HPDE6-E6E7 (cell line): ENCODE measurements at regions not wholly inside any gene's neighbourhood (a gene's known extent, or its start where the extent isn't known, plus 50 kb on each side); places are given as distances from the start of the nearest gene placed in this dataset.

Experiments
- DNase-seq: peaks from one replicate; pipeline ENCODE4 v3.0.0; 2011; ENCODE audit warnings: missing footprints; ENCODE audit errors: extremely low spot score

DNA sequence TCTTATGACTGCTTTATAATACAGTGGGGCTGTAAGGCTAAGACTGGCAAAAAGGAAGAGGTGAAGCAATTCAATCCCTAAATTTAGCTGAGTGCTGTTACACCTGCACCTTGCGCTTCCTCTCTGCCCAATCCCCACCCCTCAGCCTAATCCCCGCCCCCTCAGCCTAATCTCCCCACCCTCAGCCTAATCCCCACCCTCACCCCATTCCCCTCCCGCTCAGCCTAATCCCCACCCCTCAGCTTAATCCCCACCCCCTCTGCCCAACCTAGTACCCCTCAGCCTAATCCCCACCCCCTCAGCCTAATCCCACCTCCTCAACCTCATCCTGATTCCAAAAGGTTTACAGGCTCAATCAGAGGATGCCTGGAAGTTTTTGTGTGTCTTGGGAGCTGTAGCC lies 155.5 kb downstream of the PMP22 start:
- no peak for DNase-seq

DNA sequence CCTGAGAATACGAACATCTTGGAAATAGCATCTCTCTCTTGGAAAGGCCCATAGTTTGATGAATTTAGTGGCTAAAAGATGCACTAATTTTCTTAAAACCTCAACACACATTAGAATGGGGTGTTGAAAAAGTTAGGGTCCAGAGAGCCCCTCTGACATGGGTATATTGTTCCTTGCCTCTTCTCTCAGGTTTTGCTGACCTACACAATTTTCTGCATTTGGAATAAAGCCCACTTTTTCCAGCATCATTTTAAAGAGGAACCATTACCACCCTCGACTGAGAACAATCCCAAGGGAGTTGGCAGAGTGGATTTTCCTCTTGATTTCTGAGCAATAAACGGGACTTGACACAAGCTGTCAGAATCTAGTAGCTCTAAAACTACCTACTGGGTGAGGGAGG lies 156.1 kb downstream of the PMP22 start:
- no peak for DNase-seq

DNA sequence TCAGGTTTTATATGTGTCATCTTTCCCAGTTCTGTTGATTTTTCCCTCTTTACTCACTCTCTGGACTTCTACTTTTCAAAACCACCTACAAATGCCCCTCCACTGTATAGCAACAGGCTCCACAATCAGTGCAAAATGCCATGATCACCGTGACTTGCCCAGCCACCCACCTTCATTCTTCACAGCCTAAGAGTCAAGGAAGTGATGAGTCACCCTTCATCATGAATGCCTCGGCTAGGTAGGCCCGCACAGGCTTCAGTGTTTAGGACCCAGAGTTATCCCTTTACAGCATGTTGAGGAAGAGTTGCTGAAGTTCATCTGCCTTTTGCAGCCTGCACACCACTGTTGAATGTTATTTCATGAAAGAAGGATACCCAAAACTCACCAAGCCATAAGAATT lies 158.6 kb downstream of the PMP22 start:
- peak; percentile 76 for DNase-seq

DNA sequence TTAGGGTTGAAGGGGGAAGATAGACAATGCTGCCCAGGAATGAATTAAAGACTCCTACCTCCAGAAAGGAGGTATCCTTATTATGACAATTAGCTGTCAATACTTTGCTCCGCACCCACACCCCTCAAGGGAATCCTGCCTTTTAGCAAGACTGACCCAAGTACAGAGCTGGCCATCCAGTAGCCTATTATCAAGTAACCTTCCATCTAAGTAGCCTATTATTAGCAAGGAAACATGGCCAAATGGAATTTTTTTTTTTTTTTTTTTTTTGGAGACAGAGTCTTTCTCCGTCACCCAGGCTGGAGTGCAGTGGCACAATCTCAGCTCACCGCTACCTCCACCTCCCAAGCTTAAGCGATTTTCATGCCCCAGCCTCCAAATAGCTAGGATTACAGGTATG lies 161.3 kb downstream of the PMP22 start:
- no peak for DNase-seq

DNA sequence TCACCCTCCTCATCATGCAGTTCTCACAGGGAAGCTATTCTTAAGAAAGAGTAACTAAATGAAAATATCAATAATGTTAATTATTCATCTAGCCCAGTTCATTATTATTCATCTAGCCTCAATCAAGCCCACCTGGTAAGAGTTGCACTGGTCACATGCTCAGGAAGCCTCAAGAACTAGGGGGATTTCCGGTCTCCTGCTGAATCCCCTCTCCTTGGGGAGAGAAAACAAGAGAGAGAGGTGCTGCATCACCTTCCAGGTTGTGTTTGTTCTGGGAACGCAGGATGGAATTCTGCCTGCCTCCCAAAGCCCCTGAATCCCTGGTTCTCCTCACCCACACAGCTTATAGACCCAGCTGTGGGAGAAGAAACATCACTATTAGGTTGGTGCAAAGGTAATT lies 164.0 kb downstream of the PMP22 start:
- no peak for DNase-seq

DNA sequence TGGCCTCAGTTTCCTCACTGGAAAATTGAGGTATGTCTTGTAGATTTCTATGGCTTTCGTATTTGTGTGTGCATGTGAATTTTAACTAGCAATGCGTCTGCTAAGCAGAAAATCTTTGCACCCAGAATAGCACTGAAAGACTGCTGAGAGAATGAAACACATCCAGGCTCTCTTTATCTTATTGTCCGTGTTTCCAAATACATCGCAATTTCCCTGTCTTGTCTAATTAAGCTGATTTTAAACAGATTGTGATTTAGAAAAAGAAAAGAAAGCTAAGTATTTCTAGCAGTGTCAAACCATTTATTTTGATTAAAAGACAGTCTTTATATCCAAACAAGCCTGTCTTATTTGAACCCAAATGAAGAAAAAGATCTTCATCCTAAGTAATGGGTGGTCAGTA lies 168.6 kb downstream of the PMP22 start:
- no peak for DNase-seq

DNA sequence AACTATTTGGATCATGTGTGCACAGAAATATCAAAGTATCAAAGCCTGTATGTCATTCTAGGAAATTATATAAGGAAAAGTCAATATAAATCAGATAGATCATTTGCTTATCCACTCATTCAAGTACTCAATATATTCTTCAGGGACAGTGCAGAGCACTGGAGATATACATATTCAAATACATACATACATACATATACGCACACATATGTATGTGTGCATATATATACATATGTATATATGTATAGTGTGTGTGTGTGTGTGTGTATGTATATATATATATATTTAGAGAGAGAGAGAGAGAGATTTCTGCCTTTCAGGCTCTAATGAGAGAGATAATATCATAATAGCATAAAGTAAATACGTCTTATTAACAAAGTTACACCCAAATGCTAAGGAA lies 169.2 kb downstream of the PMP22 start:
- DNase-seq: no peak

DNA sequence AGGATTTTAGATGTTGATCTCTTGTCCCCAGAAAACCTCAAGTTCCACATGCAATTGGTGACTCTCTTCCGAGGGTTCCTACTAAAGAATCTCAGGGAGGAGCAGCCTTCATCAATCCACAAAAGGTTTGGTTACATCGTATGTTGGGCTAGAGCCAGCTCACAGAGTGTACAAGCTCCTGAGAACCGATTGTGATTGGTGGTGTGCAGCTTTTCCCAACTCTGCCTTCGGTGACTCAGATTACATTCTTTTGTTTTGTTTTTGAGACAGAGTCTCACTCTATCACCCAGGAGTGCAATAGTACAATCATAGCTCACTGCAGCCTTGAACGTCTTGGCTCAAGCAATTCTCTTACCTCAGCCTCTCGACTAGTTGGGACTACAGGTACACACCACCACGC lies 172.4 kb downstream of the PMP22 start:
- DNase-seq: no peak

DNA sequence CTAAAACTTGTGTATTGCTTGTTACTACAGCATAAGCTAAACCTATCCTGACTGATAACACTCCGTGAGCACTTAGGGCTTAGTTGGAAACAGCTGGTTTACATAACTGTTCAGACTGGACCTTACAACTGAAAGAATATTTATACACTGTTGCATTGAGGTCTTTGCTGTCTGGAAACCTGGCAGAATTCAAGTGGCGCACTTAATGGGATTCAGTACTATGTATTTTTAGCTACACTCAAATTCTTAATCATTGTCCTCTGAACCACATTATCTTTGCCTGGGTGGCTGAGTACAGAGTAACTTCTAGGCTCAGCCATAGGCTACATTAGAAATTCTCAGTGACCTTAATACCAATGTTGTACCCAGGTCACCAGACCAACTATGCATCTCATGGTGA lies 172.9 kb downstream of the PMP22 start:
- no peak for DNase-seq

DNA sequence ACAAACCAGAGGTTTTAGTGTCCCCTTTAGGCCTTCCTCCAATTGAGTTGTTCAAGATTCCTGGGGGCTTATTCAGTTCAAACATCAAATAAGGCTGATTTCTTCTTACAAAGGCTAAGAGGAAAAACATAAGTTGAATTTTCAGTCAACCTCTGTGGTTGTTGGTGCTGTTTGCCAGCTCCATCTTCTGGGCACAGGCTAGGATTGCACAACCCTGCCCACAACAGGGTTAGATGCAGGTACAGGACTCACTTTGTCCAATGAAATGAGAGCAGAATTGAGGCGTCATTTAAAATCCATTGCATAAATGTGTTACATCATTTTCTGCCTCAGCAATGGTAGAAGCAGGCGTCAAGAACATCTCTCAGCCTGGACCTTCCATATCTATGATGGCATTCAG lies 173.3 kb downstream of the PMP22 start:
- DNase-seq: peak; percentile 5

DNA sequence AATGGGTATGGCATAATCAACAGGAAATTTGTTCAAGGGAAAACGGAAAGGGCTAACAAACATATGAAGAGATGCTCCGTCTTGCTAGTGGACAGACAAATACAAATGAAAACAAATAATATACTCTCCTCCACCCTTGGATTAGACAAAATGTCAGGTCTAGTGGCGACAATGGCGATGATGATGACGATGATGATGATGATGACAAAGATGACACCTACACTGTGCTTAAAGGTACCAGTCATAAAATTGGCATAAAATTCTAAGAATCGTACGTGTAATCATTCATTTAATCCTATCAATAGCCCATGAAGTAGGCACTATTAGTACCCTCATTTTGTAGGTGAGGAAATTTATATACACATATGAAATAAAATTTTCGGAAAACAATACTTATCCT lies 174.6 kb downstream of the PMP22 start:
- DNase-seq: no peak

DNA sequence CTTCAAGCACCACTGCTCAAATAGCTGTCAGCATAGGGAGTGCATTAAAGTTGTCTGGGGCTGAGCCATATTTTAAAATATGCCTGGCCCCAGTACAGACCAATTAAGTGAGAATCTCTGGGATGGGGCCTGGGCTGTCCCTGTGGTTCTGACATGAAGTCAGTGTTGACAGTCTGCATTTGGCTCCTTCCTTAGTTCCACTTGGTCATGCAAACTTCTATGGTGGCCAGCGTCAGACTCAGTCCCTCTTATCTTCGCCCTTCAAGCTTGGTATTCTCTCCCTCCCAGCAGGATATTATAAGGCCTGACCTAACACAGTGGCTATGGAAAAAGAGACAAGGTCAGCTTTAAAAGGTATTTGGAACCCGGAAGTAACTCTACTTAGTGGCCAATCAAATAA lies 177.2 kb downstream of the PMP22 start:
- no peak for DNase-seq

DNA sequence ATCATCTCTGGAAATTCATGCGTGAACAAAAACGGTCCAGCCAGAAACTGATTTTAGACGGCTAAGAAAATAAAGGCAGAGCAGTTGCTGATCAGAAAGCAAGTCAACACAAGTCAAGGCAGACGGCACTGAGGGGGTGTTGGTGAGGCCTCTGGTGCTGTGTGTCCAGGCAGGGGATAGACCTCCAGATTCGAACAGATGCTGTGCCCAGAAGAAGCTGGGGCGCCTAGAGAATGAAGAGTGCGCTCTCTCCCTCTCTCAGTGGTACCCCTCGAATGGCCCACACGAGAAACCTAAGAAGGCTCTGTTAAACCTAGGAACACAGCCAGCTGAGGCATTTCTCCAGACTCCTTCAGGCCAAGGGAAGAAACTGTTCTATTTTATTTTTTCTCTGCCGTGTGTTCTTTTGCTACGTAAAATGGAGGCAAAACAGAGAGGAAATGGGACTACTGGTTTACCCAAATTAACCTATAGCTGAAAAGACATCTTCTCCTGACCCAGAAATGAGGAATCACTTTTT lies 178.3 kb downstream of the PMP22 start:
- no peak for DNase-seq

DNA sequence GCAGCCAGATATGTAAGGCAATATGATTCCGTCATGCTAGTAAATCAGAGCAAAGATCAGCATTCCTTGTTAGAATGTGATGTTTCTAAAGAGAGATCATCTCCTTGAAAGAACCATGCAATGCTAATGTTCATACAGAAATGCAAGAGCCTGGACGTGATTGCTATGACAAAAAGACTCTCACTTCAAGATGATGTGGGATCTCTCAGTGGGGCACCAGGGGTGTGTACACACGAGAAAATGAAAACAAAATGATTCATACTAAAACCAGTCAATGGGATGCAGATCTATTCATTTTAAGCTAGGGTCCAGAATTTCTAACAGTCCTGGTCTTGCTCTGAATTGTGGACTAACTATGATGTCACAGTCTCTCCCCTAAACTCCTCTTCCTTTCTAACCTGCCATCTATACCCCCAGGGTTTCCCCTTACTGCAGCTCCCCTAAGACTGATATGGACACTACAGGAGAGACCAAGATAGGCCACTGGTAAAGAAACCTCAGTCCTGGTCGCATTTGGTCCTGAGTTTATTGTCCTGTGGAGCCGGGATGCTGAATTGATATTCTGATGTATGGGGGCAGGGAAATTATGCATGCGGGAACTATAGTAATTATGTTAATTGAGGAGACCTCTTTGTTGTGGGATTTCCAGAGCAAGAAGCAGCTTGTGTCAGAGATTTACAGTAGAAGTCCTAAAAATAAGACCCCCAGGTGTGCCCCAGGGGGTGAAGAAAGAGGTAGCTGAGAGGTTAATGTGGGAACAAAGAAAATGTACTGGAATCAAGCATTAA lies 179.0 kb downstream of the PMP22 start:
- no peak for DNase-seq

DNA sequence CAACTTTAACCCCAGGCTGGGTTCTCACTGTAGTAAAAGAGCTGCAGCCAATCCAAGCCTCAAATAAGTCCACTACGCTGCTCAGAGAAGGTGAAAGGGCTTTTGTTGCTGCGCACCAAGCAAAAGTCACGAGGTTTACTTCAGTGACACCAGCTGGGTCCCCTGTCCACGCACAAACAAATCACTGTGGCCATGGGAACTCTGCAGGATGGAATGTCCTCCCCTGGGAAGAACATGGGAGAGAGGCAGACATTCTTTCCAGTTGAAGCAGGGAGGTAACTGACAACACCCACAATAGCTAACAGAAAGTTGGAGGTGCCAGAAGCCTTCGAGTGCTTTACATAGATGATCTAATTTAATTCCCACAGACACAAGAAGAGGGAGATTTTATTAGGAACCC lies 181.9 kb downstream of the PMP22 start:
- DNase-seq: no peak

DNA sequence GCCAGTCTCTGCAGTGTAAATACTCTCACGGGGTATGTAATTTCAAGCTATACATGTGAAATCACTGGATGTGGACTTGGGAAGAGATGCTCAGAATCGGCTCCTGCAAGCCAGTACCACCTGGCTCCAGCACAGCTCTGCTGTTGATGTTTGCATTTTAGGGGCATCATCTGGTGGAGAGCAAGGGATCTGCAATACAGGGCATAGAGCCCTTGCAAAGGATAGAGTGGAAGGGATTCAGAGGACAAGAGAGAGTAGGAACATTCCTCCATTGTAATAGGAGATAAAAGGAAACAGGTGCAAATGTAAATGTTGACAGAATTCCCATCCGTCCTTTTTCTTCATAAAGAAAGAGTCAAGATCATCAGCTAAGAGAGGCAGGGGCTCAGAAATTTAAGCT lies 184.1 kb downstream of the PMP22 start:
- no peak for DNase-seq

DNA sequence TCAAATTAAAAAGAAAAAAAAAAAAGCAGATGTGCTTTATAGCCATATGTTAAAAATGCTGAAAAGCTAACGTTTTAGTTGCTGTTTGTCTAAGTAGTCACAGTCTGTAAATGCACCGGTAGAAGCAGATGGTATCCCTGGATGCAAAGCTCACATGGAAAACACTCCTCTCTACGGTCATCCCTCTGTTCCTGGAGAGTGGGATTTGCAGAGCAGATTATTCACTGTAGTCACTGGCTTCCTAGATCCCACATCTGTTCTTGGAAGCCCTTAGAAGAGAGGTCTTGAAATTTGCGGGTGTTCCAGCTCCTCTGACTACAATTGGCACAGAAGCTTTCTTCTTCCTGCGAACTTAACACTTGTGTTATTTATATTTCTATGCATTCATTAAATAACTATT lies 186.6 kb downstream of the PMP22 start:
- DNase-seq: no peak

DNA sequence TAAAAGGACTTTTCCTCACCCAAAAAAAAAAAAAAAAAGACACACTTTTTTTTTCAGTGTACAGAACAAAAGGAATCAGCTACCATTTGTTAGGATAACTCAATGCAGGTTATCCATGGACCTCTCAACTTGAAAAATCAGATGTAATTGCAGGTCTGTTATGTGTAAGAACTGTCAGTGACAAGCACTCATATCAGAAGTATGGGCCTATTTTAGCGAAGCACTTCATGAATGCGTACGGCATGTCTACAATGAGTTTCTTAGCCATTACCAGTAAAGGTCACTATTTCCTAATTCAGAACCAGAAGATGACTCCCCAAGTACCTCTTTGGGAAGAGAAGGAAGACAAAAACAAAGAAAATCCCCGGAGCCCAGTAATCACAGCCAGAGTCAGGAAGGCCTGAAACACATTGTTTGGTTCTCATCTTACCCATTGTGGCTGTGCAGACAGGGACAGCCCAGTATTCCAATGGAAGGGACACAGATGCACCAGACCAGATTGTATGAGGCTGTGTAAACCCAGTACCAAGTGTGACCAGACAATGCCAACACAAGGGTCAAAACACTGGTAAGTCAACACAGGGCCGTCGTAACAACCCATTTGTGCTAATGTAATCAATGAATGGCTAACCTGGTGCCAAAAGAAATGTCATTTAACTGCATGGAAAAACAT lies 188.0 kb downstream of the PMP22 start:
- no peak for DNase-seq

DNA sequence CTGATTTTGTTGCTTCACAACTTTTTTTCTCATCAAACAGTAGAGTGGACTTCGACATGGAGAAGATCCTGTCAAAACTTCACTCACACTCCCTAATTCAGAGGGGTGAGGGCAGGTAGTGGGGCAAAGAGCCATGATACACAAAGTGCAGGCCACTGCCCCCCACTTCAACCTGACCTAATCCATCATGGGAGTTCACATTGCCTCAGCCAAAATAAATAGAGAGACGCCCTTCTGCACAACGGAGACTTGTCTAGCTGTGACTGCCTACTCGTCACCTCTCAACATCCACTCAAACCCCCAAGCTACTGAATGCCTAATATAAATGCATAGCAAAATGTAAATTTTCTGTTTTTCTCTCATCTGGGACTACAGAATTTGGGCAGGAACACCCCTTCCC lies 213.2 kb downstream of the PMP22 start:
- DNase-seq: no peak

DNA sequence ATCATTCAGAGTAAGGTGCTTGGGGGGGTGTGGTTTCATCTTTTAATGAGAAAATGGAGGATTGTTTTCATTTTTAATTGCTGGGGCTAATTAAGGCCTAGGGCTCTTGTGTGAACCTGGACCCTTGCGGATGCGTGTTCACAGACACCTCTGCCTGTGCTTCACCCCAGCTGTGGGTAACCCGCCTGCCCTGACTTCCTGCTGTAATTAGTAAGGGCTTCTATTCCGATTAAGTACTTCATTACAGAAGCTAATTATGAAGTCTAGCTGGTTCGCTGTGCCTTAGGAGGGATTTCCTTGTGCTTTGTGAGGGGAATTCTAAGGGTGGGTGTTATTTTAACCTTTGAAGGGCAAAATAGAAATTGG lies 215.3 kb downstream of the PMP22 start:
- DNase-seq: no peak

DNA sequence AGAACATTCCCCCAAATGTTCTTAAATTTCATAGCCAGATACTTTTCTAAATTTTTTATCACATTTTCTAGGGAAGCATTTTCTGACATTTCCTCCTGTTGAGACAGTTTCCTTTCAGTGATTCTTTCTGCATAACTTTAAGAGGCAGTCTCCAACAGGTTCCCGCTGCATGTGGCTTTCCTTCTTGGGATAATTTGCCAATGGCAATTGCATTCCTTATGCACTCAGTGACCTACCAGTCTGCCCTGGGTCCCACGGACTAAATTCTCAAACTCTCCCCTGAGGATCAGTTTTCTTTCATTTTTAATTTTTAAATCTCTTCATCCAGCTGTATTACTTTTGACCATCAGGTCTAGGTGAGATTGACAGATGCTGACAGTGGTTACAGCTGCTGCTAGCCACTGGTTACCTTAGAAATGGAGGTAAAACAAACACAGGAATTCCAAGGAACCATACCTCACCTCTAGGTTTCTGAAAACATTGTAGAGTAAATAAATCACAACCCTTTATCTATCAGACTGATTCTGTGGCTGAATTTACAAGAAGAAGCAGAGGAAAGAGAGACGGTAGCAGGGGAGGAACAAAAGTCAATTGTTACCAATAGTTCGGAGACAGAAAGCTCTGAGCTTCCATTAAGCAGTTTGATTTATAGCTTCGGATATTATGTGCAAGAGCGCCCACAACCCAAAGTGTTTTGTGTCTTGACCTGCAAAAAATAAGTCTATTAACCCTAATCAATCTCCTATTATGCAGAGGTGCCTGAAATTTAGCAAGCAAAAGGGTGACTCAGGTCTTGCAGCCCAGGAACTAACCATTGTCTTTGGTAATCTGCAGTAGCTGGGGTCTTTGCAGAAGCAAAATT lies 216.0 kb downstream of the PMP22 start:
- no peak for DNase-seq

DNA sequence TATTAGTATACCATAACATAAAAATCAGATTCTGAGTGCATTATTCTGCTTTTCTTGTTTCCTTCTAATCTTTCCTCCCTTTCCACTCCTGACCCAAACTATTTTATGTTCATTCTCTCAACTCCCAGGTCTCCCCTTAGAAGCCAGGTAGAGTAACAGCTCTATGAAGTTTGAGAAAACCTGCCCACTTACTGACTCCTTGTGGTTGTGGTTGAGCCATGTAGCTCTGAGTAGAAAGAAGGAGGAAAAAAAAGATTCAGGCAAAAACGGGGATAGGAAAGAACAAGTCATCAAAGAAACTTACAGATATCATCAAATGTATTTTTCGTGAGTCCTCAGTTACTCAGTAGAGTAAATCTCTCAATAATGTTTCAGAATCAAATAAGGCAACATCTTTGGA lies 216.7 kb downstream of the PMP22 start:
- DNase-seq: no peak

DNA sequence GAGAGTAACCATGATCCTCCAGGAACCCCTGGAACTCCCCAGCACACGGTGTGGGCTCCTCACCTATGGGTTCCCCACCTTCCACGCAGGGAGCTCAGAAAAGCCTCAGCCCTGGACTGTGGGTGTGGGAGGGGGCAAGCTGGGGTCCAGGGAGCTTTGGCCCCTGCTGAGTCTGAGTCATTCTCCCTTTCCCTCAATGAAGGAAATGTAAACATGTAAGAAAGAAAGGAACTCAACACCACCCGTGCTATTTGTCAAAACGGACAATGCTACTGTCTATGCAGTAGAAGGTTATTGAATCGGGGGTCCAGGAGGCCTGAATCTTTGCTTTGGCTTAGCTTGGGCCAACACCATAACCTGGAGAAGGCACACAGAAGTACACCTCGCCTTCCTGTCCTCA lies 222.8 kb downstream of the PMP22 start:
- DNase-seq: no peak
